WTC11 (cell line): ENCODE measurements at regions not wholly inside any gene's neighbourhood (a gene's known extent, or its start where the extent isn't known, plus 50 kb on each side); places are given as distances from the start of the nearest gene placed in this dataset.

ENCODE experiments used
- ATAC-seq: fragments of 200-7000 bp; cut with Tn5 transposase; 2 replicates; pipeline ENCODE4 v1.10.0; 2021; ENCODE audit warnings: mild to moderate bottlenecking, moderate library complexity
- CTCF ChIA-PET: fragments of 300-600 bp; sonication (Branson Sonifier 250); formaldehyde crosslinking; loops from one replicate; lab custom pipeline; 2021; ENCODE audit warnings: antibody characterized with exemption; lab: Charles Lee
- POLR2A ChIA-PET: fragments of 350-600 bp; sonication (Branson Sonifier 250); formaldehyde crosslinking; loops from one replicate; lab custom pipeline; 2021; ENCODE audit warnings: antibody characterized with exemption; lab: Charles Lee
- DNase-seq: peaks from one replicate; pipeline ENCODE4 v3.0.0; 2021; ENCODE audit warnings: low spot score
- H3K27ac Mint-ChIP-seq: 2 replicates; pipeline ENCODE4 v1.8.0; 2021; ENCODE audit warnings: mixed read lengths
- H3K27me3 Mint-ChIP-seq: 2 replicates; pipeline ENCODE4 v1.8.0; 2021; ENCODE audit warnings: low read depth, mild to moderate bottlenecking, moderate library complexity, mixed read lengths
- H3K36me3 Mint-ChIP-seq: 2 replicates; pipeline ENCODE4 v1.8.0; 2021; ENCODE audit warnings: mixed read lengths
- H3K4me1 Mint-ChIP-seq: 2 replicates; pipeline ENCODE4 v1.8.0; 2022; ENCODE audit warnings: mixed read lengths
- H3K4me3 Mint-ChIP-seq: 2 replicates; pipeline ENCODE4 v1.8.0; 2021; ENCODE audit warnings: mild to moderate bottlenecking, moderate library complexity, mixed read lengths
- H3K9me3 Mint-ChIP-seq: 2 replicates; pipeline ENCODE4 v1.8.0; 2021; ENCODE audit warnings: mixed read lengths
- CREM ChIP-seq: sonication (generic); formaldehyde crosslinking; IDR thresholded peaks from 2 replicates; pipeline ENCODE4 v1.8.1; 2022; ENCODE audit warnings: mild to moderate bottlenecking, missing genetic modification reagents, moderate library complexity
- FOXP1 ChIP-seq: sonication (generic); formaldehyde crosslinking; IDR thresholded peaks from 2 replicates; pipeline ENCODE4 v1.8.0; 2022; ENCODE audit warnings: missing genetic modification reagents, mild to moderate bottlenecking, moderate library complexity, borderline replicate concordance
- GRHL2 ChIP-seq: fragments of 250-450 bp; sonication (Bioruptor Pico); IDR thresholded peaks from 2 replicates; pipeline ENCODE4 v1.8.0; 2022; ENCODE audit warnings: mild to moderate bottlenecking, moderate library complexity; ENCODE audit not compliant: insufficient replicate concordance, severe bottlenecking
- GTF2I ChIP-seq: fragments of 250-450 bp; sonication (Bioruptor Pico); conservative IDR thresholded peaks from 2 replicates; pipeline ENCODE4 v1.4.0; 2021; ENCODE audit warnings: mild to moderate bottlenecking
- KAT7 ChIP-seq: sonication (generic); formaldehyde crosslinking; IDR thresholded peaks from 2 replicates; pipeline ENCODE4 v1.8.1; 2023; ENCODE audit warnings: missing genetic modification reagents, mild to moderate bottlenecking, borderline replicate concordance
- NR1H2 ChIP-seq: sonication (generic); formaldehyde crosslinking; IDR thresholded peaks from 2 replicates; pipeline ENCODE4 v1.9.0; 2021; ENCODE audit warnings: mild to moderate bottlenecking, moderate library complexity, missing genetic modification reagents
- TEAD1 ChIP-seq: sonication (generic); formaldehyde crosslinking; IDR thresholded peaks from 2 replicates; pipeline ENCODE4 v1.8.0; 2022; ENCODE audit warnings: mild to moderate bottlenecking, missing genetic modification reagents
- ZNF263 ChIP-seq: sonication (generic); formaldehyde crosslinking; IDR thresholded peaks from 2 replicates; pipeline ENCODE4 v1.8.1; 2022; ENCODE audit warnings: low read depth, mild to moderate bottlenecking, moderate library complexity, missing genetic modification reagents
- ZNF317 ChIP-seq: sonication (generic); formaldehyde crosslinking; IDR thresholded peaks from 2 replicates; pipeline ENCODE4 v1.8.1; 2023; ENCODE audit warnings: low read depth, mild to moderate bottlenecking, moderate library complexity, missing genetic modification reagents, borderline replicate concordance
- TF ChIP-seq, protein P1 (sequence below): fragments of 250-450 bp; sonication (Bioruptor Pico); IDR thresholded peaks from 2 replicates; pipeline ENCODE4 v1.9.0; 2021; ENCODE audit warnings: mild to moderate bottlenecking
- TF ChIP-seq, protein P2 (sequence below): sonication (generic); formaldehyde crosslinking; IDR thresholded peaks from 2 replicates; pipeline ENCODE4 v1.8.1; 2023; ENCODE audit warnings: mild to moderate bottlenecking, missing genetic modification reagents, moderate library complexity
- TF ChIP-seq, protein P3 (sequence below): fragments of 250-450 bp; sonication (Bioruptor Pico); IDR thresholded peaks from 2 replicates; pipeline ENCODE4 v1.9.0; 2021; ENCODE audit warnings: mild to moderate bottlenecking, borderline replicate concordance
- TF ChIP-seq, protein P4 (sequence below): sonication (generic); formaldehyde crosslinking; IDR thresholded peaks from 2 replicates; pipeline ENCODE4 v1.8.1; 2022; ENCODE audit warnings: low read depth, mild to moderate bottlenecking, moderate library complexity, missing genetic modification reagents, borderline replicate concordance
- TF ChIP-seq, protein P5 (sequence below): sonication (generic); formaldehyde crosslinking; conservative IDR thresholded peaks from 2 replicates; pipeline ENCODE4 v1.8.1; 2023; ENCODE audit warnings: mild to moderate bottlenecking, low read depth, missing genetic modification reagents, moderate library complexity
- TF ChIP-seq, protein P6 (sequence below): sonication (generic); formaldehyde crosslinking; IDR thresholded peaks from 2 replicates; pipeline ENCODE4 v1.8.1; 2022; ENCODE audit warnings: missing genetic modification reagents, borderline replicate concordance
- TF ChIP-seq, protein P7 (sequence below): sonication (generic); formaldehyde crosslinking; IDR thresholded peaks from 2 replicates; pipeline ENCODE4 v1.8.1; 2023; ENCODE audit warnings: mild to moderate bottlenecking, missing genetic modification reagents

DNA sequence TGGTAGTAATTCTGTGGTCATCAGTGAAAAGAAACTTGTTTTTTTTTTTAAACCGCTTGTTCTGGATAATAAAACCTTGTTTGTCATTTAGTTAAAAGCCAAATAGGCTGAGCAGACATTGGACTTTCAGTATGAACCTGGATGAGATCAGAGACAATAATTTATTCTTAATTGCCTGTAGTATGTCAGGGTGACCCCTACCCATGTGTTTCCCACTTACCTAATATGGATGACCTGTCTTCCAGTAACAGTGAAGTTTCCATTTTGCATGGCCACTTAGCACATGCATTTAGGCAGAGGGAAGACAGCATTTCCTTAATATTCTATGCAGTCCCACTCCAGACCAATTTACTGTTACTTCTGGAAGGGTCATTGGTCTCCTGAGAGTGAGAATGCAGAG is 87.6 kb upstream of the CFAP20DC start:
- Mint-ChIP-seq H3K36me3 (no peaks in the 10 kb centered on the region), H3K27ac (no peak overlapping the region), H3K4me1 (peaks cover 7% of the 10 kb centered on the region; the same call in 1 of the 2 replicates), H3K4me3 (no peak overlapping the region), H3K27me3 (no peaks in the 10 kb centered on the region), H3K9me3 (no peaks in the 10 kb centered on the region)
- CTCF ChIA-PET, result no interaction called here
- no peak for DNase-seq
- TF ChIP-seq KAT7, result no peak
- TF ChIP-seq ZNF317 (CRISPR knock-in tag), result no peak
- TF ChIP-seq ZNF263, result no peak
- no peak for TF ChIP-seq TEAD1 (CRISPR knock-in tag)
- TF ChIP-seq, protein P1, sequence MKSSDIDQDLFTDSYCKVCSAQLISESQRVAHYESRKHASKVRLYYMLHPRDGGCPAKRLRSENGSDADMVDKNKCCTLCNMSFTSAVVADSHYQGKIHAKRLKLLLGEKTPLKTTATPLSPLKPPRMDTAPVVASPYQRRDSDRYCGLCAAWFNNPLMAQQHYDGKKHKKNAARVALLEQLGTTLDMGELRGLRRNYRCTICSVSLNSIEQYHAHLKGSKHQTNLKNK (CRISPR knock-in tag), result no peak
- TF ChIP-seq GTF2I, result no peak
- TF ChIP-seq, protein P2, sequence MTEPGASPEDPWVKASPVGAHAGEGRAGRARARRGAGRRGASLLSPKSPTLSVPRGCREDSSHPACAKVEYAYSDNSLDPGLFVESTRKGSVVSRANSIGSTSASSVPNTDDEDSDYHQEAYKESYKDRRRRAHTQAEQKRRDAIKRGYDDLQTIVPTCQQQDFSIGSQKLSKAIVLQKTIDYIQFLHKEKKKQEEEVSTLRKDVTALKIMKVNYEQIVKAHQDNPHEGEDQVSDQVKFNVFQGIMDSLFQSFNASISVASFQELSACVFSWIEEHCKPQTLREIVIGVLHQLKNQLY (CRISPR knock-in tag), result no peak
- TF ChIP-seq, protein P3, sequence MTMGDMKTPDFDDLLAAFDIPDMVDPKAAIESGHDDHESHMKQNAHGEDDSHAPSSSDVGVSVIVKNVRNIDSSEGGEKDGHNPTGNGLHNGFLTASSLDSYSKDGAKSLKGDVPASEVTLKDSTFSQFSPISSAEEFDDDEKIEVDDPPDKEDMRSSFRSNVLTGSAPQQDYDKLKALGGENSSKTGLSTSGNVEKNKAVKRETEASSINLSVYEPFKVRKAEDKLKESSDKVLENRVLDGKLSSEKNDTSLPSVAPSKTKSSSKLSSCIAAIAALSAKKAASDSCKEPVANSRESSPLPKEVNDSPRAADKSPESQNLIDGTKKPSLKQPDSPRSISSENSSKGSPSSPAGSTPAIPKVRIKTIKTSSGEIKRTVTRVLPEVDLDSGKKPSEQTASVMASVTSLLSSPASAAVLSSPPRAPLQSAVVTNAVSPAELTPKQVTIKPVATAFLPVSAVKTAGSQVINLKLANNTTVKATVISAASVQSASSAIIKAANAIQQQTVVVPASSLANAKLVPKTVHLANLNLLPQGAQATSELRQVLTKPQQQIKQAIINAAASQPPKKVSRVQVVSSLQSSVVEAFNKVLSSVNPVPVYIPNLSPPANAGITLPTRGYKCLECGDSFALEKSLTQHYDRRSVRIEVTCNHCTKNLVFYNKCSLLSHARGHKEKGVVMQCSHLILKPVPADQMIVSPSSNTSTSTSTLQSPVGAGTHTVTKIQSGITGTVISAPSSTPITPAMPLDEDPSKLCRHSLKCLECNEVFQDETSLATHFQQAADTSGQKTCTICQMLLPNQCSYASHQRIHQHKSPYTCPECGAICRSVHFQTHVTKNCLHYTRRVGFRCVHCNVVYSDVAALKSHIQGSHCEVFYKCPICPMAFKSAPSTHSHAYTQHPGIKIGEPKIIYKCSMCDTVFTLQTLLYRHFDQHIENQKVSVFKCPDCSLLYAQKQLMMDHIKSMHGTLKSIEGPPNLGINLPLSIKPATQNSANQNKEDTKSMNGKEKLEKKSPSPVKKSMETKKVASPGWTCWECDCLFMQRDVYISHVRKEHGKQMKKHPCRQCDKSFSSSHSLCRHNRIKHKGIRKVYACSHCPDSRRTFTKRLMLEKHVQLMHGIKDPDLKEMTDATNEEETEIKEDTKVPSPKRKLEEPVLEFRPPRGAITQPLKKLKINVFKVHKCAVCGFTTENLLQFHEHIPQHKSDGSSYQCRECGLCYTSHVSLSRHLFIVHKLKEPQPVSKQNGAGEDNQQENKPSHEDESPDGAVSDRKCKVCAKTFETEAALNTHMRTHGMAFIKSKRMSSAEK (CRISPR knock-in tag), result no peak
- TF ChIP-seq, protein P4, sequence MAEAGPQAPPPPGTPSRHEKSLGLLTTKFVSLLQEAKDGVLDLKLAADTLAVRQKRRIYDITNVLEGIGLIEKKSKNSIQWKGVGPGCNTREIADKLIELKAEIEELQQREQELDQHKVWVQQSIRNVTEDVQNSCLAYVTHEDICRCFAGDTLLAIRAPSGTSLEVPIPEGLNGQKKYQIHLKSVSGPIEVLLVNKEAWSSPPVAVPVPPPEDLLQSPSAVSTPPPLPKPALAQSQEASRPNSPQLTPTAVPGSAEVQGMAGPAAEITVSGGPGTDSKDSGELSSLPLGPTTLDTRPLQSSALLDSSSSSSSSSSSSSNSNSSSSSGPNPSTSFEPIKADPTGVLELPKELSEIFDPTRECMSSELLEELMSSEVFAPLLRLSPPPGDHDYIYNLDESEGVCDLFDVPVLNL (CRISPR knock-in tag), result no peak
- TF ChIP-seq, protein P5, sequence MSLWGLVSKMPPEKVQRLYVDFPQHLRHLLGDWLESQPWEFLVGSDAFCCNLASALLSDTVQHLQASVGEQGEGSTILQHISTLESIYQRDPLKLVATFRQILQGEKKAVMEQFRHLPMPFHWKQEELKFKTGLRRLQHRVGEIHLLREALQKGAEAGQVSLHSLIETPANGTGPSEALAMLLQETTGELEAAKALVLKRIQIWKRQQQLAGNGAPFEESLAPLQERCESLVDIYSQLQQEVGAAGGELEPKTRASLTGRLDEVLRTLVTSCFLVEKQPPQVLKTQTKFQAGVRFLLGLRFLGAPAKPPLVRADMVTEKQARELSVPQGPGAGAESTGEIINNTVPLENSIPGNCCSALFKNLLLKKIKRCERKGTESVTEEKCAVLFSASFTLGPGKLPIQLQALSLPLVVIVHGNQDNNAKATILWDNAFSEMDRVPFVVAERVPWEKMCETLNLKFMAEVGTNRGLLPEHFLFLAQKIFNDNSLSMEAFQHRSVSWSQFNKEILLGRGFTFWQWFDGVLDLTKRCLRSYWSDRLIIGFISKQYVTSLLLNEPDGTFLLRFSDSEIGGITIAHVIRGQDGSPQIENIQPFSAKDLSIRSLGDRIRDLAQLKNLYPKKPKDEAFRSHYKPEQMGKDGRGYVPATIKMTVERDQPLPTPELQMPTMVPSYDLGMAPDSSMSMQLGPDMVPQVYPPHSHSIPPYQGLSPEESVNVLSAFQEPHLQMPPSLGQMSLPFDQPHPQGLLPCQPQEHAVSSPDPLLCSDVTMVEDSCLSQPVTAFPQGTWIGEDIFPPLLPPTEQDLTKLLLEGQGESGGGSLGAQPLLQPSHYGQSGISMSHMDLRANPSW (CRISPR knock-in tag), result no peak
- TF ChIP-seq, protein P6, sequence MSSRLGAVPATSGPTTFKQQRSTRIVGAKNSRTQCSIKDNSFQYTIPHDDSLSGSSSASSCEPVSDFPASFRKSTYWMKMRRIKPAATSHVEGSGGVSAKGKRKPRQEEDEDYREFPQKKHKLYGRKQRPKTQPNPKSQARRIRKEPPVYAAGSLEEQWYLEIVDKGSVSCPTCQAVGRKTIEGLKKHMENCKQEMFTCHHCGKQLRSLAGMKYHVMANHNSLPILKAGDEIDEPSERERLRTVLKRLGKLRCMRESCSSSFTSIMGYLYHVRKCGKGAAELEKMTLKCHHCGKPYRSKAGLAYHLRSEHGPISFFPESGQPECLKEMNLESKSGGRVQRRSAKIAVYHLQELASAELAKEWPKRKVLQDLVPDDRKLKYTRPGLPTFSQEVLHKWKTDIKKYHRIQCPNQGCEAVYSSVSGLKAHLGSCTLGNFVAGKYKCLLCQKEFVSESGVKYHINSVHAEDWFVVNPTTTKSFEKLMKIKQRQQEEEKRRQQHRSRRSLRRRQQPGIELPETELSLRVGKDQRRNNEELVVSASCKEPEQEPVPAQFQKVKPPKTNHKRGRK (CRISPR knock-in tag), result no peak
- TF ChIP-seq FOXP1, result no peak
- TF ChIP-seq CREM (CRISPR knock-in tag), result no peak
- no peak for TF ChIP-seq GRHL2 (CRISPR knock-in tag)
- TF ChIP-seq, protein P7, sequence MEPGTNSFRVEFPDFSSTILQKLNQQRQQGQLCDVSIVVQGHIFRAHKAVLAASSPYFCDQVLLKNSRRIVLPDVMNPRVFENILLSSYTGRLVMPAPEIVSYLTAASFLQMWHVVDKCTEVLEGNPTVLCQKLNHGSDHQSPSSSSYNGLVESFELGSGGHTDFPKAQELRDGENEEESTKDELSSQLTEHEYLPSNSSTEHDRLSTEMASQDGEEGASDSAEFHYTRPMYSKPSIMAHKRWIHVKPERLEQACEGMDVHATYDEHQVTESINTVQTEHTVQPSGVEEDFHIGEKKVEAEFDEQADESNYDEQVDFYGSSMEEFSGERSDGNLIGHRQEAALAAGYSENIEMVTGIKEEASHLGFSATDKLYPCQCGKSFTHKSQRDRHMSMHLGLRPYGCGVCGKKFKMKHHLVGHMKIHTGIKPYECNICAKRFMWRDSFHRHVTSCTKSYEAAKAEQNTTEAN (CRISPR knock-in tag), result no peak
- no peak for TF ChIP-seq NR1H2 (CRISPR knock-in tag)
- ATAC-seq, result no peak
- POLR2A ChIA-PET, result no interaction called here
